Stomach (tissue), 8 donors: ENCODE measurements at regions not wholly inside any gene's neighbourhood (a gene's known extent, or its start where the extent isn't known, plus 50 kb on each side); places are given as distances from the start of the nearest gene placed in this dataset.
A peak's percentile ranks its signal among the peaks of the same experiment; 100 is the strongest.

Source experiments
- DNase-seq, 2 donors: peaks; one replicate each; pipeline versions ENCODE4 v3.0.0 to v3.0.0-alpha.2; 2013 to 2019
- H3K27ac ChIP-seq, 5 donors: fragments of 200-600 bp in 4 of 5; sonication (generic) in 4 of 5; one replicate each; pipeline ENCODE4 v1.5.1; 2013 to 2019; ENCODE audit warnings: mild to moderate bottlenecking in 1 of 5, moderate library complexity in 1 of 5
- H3K27me3 ChIP-seq, 3 donors: fragments of 200-600 bp; sonication (generic); one replicate each; pipeline ENCODE4 v1.5.1; 2017 to 2019; ENCODE audit warnings: mixed run types in 1 of 3
- H3K36me3 ChIP-seq, 4 donors: fragments of 200-600 bp; sonication (generic); 1 replicate in 3 of 4; 2 replicates in 1 of 4; pipeline ENCODE4 v1.5.1; 2016 to 2019
- H3K4me1 ChIP-seq, 4 donors: fragments of 200-600 bp; sonication (generic); one replicate each; pipeline ENCODE4 v1.5.1; 2016 to 2019
- H3K4me3 ChIP-seq, 4 donors: fragments of 200-600 bp; sonication (generic) in 3 of 4; one replicate each; pipeline ENCODE4 v1.5.1; 2016 to 2019; ENCODE audit warnings: mild to moderate bottlenecking in 1 of 4
- H3K9me3 ChIP-seq, 4 donors: fragments of 200-600 bp; sonication (generic); one replicate each; pipeline ENCODE4 v1.5.1; 2016 to 2019
- EP300 ChIP-seq: sonication (generic); formaldehyde crosslinking; IDR thresholded peaks from one replicate; pipeline ENCODE4 v1.6.1; 2017; ENCODE audit warnings: antibody characterized with exemption
- POLR2A ChIP-seq, 4 donors: fragments of 450-650 bp; IDR thresholded peaks; one replicate each; pipeline ENCODE4 v1.6.1; 2016; ENCODE audit warnings: antibody characterized with exemption in 4 of 4, control low read depth in 2 of 4, mild to moderate bottlenecking in 1 of 4, moderate library complexity in 1 of 4
- POLR2AphosphoS5 ChIP-seq, 3 donors: sonication (generic); formaldehyde crosslinking; IDR thresholded peaks; one replicate each; pipeline ENCODE4 v1.6.1; 2016; ENCODE audit warnings: antibody characterized with exemption in 3 of 3
- WGBS, 5 donors: extraction: QIAGEN DNeasy Blood & Tissue Kit in 3 of 5; methylation state at CpG; one replicate each; pipeline versions ENCODE4 v1.1.5 to v1.1.7; 2013 to 2018; 5-methylcytosine and 5-hydroxymethylcytosine counted together
- intact Hi-C: fragments of 100-400 bp; cut with DNase I; formaldehyde crosslinking; loops from one replicate; pipeline ENCODE4 v1.15.1; 2023; ENCODE audit warnings: low total_unique reads
- TF ChIP-seq, protein P1 (sequence below), 7 experiments: fragments of 450-650 bp in 4 of 7; fragments of 200-600 bp in 3 of 7; sonication (generic) in 3 of 7; IDR thresholded peaks; one replicate each; pipeline ENCODE4 v1.5.1; 2016 to 2019; ENCODE audit warnings: antibody characterized with exemption in 7 of 7, control low read depth in 2 of 7, mild to moderate bottlenecking in 1 of 7
- donor health status: healthy with polysubstance abuse.
- donor health status: Bipolar disorder and iron deficiency.
- donor health status: healthy.

DNA sequence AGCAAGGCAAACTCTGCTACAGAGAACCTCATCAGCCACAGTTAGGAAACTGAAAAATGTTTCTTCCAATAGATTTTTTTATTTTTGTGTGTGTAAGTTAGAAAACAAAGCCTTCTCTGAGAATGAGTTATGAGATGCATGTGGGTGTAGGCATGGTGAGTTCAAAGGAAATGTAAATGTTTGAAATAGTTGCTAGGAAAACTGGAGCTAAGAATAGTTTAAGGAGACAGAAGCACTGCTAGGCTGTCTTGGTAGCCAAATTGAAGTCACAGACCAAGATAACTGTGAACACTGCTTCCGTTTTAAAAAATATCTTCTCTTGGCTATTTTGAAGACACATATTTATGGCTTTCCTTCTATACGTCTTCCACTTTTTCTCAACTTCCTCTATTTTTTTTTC lies 1501.2 kb upstream of the CADM2 start:
- WGBS, 5 donors = 33 to 63% (median 51%) methylated on average over 2 of the region's 2 CpGs
- TF ChIP-seq POLR2A (IDR thresholded peaks at IDR 0.05) (no peak), POLR2AphosphoS5 (IDR thresholded peaks at IDR 0.05) (no peak), EP300 (no peak)
- TF ChIP-seq, protein P1, sequence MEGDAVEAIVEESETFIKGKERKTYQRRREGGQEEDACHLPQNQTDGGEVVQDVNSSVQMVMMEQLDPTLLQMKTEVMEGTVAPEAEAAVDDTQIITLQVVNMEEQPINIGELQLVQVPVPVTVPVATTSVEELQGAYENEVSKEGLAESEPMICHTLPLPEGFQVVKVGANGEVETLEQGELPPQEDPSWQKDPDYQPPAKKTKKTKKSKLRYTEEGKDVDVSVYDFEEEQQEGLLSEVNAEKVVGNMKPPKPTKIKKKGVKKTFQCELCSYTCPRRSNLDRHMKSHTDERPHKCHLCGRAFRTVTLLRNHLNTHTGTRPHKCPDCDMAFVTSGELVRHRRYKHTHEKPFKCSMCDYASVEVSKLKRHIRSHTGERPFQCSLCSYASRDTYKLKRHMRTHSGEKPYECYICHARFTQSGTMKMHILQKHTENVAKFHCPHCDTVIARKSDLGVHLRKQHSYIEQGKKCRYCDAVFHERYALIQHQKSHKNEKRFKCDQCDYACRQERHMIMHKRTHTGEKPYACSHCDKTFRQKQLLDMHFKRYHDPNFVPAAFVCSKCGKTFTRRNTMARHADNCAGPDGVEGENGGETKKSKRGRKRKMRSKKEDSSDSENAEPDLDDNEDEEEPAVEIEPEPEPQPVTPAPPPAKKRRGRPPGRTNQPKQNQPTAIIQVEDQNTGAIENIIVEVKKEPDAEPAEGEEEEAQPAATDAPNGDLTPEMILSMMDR (IDR thresholded peaks at IDR 0.05) = no peak
- H3K27me3 ChIP-seq = no peaks in the 10 kb centered on the region
- H3K9me3 ChIP-seq = no peaks in the 10 kb centered on the region
- H3K27ac ChIP-seq = no peak overlapping the region
- peak in 1 of 2 donors; percentile 16 for DNase-seq
- no peaks in the 10 kb centered on the region for H3K4me1 ChIP-seq
- no peak overlapping the region for H3K4me3 ChIP-seq
- H3K36me3 ChIP-seq = no peaks in the 10 kb centered on the region
- intact Hi-C loops = no loop called here

DNA sequence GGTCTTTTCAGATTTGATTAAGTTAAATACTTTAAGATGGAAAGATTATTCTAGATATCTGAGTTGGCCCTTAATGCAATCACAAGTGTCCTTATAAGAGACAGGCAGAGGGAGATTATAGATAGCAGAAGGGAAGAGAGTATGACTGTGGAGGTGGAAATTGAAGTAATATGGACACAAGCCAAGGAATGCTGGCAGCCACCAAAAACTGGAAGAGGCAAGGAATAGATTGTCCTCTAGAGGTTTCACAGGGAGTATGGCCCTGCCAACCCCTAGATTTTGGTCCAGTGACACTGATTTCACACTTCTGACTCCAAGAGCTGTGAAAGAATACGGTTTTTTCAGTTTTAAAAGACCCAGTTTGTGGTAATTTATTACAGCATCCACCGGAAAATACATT lies 1498.7 kb upstream of the CADM2 start:
- DNase-seq = no peak
- Histone ChIP-seq H3K27ac (no peak overlapping the region), H3K9me3 (no peaks in the 10 kb centered on the region), H3K4me3 (no peak overlapping the region), H3K4me1 (no peaks in the 10 kb centered on the region), H3K36me3 (no peaks in the 10 kb centered on the region), H3K27me3 (no peaks in the 10 kb centered on the region)
- 61 to 77% (median 65%) methylated on average over 2 of the region's 2 CpGs for WGBS, 5 donors
- intact Hi-C loops = no loop called here
- TF ChIP-seq, protein P1 (IDR thresholded peaks at IDR 0.05) = no peak
- TF ChIP-seq POLR2AphosphoS5 (IDR thresholded peaks at IDR 0.05) (no peak), POLR2A (IDR thresholded peaks at IDR 0.05) (no peak), EP300 (no peak)

DNA sequence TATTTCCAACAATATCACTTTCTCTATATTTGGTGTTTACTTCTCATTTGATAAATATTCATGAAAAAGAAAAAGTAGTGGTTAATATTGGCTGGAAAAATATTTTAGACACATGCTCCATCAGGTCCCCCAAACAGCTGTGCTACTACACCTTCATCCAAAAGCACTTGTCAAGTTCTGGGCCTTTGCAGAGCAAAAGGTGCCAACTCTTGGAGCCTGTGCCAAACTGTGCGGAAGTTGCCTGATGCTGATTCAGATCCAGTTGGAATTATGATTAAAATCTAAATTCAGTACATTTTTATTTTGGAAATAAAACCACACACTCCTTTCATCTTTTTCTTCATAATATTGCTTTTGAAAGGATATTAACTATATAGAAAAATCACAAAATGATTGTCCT lies 1497.4 kb upstream of the CADM2 start:
- H3K4me1 ChIP-seq = no peaks in the 10 kb centered on the region
- H3K27me3 ChIP-seq = no peaks in the 10 kb centered on the region
- intact Hi-C loops = no loop called here
- DNase-seq = no peak
- no peak overlapping the region for H3K4me3 ChIP-seq
- H3K9me3 ChIP-seq = no peaks in the 10 kb centered on the region
- 77 to 96% (median 90%) methylated on average over 1 of the region's 1 CpG for WGBS, 5 donors
- H3K27ac ChIP-seq = no peak overlapping the region
- TF ChIP-seq EP300 = no peak
- TF ChIP-seq POLR2AphosphoS5 (IDR thresholded peaks at IDR 0.05) = no peak
- no peak for TF ChIP-seq POLR2A (IDR thresholded peaks at IDR 0.05)
- TF ChIP-seq, protein P1 (IDR thresholded peaks at IDR 0.05) = no peak
- H3K36me3 ChIP-seq = no peaks in the 10 kb centered on the region

DNA sequence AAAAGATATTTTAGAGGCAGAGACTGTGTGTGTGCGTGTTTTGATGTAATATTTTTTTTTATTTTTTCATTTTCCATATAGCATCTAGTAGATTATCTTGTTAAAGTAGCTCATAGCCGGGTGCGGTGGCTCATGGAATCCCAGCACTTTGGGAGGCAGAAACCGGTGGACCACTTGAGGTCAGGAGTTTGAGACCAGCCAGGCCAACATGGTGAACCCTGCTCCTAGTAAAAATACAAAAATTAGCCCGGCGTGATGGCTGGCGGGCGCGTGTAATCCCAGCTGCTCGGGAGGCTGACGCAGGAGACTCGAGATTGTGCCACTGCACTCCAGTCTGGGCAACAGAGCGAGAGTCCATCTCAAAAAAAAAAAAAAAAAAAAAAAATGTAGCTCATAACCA lies 1481.2 kb upstream of the CADM2 start:
- WGBS, 5 donors = 87 to 94% (median 90%) methylated on average over 13 of the region's 13 CpGs
- Histone ChIP-seq H3K27me3 (no peaks in the 10 kb centered on the region), H3K4me1 (no peaks in the 10 kb centered on the region), H3K4me3 (no peak overlapping the region), H3K9me3 (no peaks in the 10 kb centered on the region), H3K27ac (no peak overlapping the region), H3K36me3 (no peaks in the 10 kb centered on the region)
- intact Hi-C loops = no loop called here
- no peak for DNase-seq
- no peak for TF ChIP-seq EP300
- TF ChIP-seq POLR2AphosphoS5 (IDR thresholded peaks at IDR 0.05) = no peak
- TF ChIP-seq POLR2A (IDR thresholded peaks at IDR 0.05) = no peak

DNA sequence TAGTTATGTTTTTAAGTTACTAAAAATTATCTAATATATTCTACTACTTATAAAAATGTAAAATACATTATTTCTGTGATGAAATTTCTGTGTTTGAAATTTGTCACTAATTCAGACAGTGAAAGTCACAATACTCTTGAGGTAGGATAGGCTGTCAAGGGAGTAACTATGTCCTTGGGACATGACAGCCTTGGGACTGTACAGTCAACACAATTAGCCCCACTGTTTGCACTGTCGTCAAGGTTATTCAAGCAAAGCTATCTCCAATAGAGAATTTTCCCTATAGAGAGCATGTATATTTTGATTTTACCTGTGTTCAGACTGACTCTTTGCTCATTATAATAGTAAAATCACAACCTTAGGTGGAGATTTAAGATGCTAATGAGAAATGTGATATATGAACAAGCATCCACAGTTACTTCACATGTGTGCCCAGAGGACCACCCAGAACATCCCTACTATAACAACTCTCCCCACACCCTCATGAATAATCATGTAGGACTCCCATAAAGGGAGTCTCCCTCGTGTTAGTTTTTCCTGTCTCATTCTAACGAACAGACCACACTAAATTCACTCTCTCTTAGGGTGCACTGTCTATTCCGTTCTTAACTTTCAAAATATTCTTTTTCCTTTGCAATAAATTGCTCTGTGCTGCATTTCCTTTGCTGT lies 1476.3 kb upstream of the CADM2 start:
- TF ChIP-seq POLR2AphosphoS5 (IDR thresholded peaks at IDR 0.05) (no peak), POLR2A (IDR thresholded peaks at IDR 0.05) (no peak), EP300 (no peak)
- TF ChIP-seq, protein P1 (IDR thresholded peaks at IDR 0.05) = no peak
- no peaks in the 10 kb centered on the region for H3K9me3 ChIP-seq
- no peak overlapping the region for H3K27ac ChIP-seq
- no peaks in the 10 kb centered on the region for H3K27me3 ChIP-seq
- H3K36me3 ChIP-seq = no peaks in the 10 kb centered on the region
- intact Hi-C loops = no loop called here
- WGBS, 5 donors = 55 to 73% (median 65%) methylated on average over 4 of the region's 4 CpGs
- no peak for DNase-seq
- H3K4me3 ChIP-seq = no peak overlapping the region
- H3K4me1 ChIP-seq = no peaks in the 10 kb centered on the region
